NCI-H146 (cell line): ENCODE measurements at regions not wholly inside any gene's neighbourhood (a gene's known extent, or its start where the extent isn't known, plus 50 kb on each side); places are given as distances from the start of the nearest gene placed in this dataset.

ENCODE experiments used
- DNase-seq: peaks from one replicate; lab custom pipeline; 2025; lab: John Stamatoyannopoulos, UW

DNA sequence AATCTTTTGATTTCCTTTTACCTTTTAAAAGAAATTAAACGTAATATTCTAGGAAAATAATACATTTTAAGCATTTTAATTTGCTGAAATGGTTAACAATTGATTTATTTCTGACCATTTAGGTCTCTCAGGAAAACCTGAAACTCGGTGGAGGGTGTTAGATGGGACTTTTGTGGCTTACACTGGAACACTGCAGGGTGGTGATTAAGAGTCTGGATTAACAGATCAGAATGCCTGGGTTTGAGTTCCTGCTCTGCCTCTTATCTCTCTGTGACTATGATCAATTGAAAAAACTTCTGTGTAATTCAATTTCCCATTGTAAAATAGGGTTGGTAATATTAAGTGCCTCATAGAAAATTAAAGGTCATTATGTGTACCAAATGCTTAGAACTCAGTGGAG lies 168.7 kb downstream of the UBE2E3 start:
- DNase-seq: no peak

DNA sequence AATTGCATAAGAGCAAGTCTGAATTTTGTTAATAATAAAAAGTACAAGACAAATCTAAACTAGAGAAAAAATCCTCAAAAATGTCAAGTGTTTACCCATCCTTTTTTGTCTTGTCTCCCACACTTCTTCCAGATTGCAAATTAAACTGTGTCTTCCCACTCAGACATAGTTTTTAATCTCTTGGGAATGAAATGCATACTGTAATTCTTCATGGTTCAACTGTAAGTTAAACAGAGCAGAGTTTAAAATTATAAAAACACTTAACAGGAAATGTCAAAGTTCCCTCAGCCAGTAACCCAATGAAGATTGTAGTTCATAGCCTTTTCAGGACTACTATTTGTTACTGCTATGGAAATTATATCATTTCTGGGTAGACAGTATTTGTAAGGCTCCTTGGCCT lies 171.8 kb downstream of the UBE2E3 start:
- no peak for DNase-seq

DNA sequence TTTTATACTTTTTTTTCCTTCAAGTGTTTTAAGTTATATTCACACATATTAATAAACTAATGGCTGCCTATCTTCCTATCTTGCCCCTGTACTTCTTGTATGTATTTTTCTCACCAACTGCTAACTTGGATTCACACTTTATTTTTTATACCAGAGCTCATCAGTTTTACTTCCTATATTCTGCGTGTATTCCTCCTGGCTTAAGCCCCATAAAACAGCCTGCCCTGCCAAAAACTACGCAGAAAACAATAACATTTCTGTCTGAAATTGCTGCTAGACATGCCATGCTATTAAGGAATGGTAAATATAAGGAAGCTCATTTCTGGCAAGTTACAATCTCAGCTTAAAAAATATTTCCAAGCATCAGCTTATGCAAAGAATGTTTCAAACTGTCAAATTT lies 172.3 kb downstream of the UBE2E3 start:
- DNase-seq: no peak

DNA sequence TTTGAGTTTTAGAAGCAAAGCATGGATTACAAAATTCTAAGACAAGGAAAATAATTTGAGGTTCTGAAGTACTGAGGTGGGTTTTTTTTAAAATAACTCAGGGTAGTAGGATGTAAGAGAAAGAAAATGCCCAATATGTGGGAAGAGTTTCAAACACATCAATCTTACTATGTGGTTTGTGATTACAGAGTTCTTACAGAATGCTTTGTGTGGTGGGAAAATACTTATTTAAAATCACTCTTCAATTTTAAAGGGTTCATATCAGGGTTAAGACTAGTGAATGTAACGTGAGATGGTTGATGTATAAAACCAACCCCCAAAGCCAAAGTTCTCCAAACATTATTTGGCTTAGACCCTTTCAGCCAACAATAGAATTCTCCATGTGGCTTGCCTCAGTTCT lies 173.5 kb downstream of the UBE2E3 start:
- no peak for DNase-seq

DNA sequence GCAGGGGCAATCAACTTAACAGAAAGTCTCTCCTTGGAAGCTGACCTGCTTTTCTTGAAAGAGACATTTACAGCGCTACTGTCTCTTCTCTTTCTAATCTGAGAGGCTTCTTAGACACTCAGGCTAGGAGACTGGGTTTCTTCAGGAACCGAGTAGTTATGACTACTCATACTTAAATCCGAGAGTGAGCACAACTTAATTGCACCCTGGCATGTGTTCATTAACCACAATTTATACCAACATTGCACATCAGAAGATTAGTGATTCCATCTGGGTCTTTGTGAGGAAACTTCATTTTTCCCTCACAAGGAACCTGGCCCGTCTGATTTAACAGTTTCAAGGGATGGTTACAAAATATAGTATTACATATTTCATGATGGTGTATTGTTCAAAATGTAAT lies 176.9 kb downstream of the UBE2E3 start:
- no peak for DNase-seq

DNA sequence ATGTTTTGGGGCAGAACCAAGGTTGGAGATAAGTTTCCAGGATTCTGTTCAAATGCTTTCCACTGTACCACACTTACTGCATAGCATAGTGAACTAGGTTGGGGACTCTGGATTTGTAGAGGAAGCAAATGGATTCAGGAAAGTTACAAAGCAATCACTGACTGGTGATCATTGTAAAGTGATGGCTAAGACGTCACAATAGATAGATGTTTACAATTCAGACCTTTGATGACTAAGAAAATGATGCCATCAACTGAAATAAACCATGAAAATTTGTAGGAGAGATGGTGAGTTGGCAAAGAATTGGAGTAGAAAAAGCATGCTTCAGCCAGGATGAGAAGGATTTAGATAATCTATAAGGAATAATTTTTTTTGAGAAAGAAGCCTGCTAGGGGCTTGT lies 178.0 kb downstream of the UBE2E3 start:
- no peak for DNase-seq

DNA sequence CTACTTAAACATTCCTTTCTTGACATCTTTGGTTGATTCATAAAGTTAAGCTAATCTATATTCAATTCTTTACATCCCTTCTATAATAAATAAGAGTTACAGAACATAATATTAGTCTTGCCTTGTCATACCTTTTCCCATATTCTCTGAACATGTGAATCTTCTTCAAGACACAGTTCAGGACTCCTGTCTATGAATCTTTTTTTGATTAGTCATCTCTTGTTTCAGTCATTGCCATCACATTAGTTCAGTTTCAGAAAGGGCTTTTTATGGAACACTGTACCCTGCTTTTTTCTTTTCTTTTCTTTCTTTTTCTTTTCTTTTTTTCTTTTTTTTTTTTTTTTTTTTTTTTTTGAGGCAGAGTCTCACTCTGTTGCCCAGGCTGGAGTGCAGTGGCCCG lies 181.2 kb downstream of the UBE2E3 start:
- no peak for DNase-seq

DNA sequence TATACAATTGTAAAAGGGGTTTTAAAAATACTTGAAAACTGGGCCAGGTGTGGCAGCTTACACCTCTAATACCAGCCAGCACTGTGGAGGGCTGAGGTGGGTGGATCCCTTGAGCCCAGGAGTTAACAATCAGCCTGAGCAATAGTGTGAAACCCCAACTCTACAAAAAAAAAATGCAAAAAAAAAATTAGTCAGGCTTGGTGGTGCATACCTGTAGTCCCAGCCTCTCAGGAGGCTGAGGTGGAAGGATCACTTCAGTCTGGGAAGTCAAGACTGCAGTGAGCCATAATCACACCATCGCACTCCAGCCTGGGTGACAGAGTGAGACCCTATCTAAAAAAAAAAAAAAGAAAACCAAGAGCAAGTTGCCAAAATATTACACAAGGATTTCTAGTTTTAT lies 182.7 kb downstream of the UBE2E3 start:
- DNase-seq: no peak

DNA sequence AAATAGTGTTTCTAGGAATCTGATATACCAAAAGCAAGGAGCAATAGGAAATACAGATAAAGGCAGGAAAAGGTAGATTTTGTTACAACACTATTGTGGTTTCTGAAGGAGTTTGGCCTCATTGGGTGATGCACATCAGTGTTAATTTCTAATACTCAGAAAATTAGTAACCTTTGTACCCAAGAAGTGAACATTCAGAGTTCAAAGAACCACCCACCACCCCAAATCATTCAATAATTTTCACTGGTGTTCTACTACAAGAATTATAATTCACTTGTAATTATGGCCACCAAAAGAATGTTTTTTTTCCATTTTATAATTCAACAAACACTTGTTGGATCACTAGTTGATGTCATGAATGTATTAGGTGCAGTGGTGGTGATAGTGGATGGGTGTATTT lies 183.3 kb downstream of the UBE2E3 start:
- no peak for DNase-seq

DNA sequence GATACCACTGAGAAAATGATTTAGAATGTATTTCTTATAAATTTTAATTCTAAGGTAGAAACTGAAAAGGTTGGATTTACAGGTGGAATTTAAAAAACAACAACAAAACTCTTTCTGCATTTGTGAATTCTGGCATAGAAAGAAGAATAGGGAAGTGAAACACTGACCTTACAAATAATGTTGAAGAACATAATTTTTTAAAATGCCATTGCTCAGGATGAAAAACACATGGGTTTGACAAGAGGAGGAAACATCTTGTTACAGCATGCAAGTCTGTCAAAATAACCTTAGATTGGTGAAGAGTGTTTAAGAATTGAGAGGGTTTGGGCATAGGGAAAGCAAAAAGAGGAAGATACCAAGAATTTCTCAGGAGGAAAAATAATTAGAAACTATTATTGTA lies 184.3 kb downstream of the UBE2E3 start:
- DNase-seq: no peak

DNA sequence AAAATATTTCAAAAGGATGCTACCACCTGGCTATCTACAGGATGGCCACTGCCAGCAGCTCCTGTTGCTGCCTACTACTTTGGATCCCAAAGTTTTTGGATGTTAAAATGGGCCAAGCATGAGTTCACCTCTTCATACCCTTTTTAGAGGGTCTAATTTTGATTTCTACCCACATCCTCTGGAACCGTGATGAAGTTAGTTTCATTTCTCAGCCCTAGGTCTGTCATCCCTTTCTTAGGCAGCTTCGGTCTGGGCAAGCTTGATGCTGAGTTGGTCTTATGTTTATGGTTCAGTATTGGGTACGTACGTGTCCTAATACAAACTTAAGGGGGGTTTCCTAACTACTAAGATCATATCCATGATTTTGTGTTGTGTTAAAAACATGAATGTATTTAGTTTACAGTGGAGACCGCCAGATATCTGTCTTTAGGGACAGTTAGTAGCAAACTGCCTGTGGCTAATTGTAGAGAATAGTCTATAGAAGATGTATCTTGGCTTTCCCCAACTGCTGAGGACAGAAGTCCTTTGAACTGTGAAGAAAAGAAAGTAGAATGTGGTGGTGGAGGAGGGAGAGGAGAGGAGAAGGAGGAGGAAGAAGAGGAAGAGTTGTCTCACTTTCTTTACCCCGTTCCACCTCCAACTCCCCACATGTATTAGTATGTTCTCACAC lies 184.9 kb downstream of the UBE2E3 start:
- no peak for DNase-seq

DNA sequence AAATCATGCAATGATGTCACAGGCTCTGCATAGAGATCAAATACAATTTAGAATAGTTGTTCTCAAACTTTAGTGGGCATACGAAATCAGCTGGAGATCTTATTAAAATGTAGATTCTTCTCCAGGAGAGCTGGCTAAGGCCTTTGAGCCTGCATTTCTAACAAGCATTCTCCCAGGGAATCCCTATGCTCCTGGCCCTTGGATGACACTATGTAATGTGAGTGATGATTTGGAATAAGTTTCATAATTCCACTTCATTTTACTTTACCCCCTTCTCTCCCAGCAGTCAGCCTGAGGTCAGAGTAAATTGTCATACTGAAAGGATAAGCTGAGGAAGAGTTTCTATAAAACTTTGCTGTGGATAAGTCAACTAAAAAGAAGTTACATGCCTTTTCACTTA lies 189.1 kb downstream of the UBE2E3 start:
- DNase-seq: no peak

DNA sequence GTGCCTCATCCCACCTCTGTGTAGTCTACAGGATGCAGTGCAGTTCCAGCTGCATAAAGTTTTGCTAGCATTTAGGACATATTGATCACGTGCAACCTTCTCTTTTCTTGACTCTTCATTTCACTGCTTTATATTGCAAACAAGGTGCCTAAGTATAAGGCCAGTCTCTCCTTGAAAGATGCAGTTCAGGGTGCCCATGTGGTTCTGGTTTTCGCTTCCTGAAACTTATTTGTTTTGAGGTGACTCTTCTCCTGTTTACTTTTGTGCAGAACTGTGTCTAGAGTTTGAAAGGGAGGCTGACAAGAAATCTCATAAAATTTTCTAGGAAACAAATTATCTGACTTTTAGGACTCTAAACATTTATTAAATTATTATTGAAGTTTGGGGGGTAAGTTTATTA lies 189.9 kb downstream of the UBE2E3 start:
- no peak for DNase-seq

DNA sequence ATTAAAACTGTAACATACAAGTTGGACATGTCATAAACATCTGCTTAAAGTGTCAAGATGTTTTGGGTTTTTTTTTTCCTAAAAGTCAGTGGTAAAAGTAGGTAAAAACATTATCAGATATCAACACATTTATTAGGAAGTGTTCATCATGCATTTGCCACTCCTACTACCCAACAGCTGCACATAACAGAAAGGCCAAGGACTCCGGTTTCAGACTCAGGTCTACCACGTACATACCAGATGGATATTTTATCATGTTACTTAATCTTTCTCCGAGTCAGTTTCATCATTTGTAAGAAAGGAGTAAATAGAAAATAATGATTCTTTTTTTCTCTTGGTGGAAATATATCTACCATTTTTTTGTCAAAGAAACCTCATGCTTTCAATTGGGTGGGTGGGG lies 192.3 kb downstream of the UBE2E3 start:
- DNase-seq: no peak

DNA sequence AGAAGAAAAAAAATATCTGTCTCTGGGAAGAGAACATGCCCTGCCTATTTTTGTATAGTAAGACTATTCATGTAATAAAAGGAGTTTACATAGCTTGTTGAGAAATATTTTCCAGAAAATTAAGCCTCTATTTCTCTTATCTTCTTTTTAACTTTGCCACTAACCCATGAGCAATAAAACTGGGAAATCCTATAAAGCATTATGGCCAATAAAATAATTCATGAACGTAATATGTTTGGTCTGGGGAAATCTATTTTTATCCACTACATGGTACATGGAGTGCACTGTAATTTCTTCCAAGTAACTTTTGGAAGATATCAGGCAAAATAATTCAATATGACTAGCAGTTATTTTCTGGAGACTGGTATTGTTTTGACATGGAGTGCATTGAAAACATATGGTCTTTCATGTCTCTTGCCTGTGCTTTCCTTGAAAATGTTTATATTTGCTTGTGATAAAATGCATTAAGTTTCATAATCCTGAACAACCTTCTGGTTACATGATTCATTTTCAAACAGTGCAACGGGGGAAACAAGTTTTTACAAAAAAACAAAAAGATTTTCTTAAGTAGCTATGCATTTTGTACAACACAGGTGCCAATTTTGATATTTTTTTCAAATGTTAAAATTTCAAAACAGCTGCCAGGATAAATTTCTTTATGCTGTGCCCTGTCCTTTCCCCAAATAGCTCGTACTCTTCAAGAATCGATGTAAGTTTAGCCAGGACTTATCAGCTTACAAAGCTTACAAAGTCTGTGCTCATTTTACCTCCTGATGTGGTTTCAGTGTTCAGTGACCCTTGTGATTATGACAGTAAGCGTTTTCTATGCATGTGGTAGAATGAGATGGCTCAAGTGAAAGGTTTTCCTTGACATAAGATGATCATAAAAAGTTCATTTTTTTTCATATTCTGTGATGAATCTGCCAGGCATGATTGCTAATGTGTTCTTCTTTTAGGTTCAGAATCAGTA lies 194.5 kb downstream of the UBE2E3 start:
- no peak for DNase-seq

DNA sequence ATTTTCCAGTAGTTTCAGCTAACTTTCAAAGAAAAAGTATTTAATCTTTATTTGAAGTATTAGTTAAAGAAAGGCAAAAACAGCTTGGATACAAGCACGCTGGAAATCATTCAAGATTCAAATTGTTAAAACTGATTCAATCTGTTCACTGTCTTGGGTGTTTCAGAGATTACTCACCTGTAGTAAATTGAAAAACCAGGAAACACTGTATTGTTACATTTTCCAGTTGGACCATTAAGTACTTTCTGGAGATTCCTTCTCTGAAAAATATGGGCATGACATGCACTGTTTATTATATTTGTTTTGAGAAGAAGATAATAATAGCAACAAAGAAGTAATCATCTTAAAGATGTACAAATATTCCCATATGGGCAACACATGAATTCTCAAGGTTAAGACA lies 196.1 kb downstream of the UBE2E3 start:
- no peak for DNase-seq

DNA sequence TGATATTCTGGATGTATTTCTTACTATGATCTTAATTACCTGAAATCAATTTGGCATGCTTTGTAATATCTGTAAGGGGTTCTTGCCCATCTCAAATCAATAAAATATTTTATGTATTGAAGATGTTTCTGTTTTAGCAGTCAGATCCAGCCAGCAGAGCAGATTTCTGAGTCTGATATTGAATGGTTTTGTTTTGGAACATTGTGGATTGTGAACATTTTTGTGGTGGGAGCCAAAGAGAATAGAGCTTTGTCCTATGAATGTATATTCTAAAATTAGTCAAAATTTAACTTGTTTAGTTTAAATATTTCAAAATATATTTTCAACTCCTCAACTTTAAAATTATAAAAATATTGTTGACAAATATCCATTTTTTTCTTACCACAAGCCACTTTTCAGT lies 197.0 kb downstream of the UBE2E3 start:
- DNase-seq: no peak

DNA sequence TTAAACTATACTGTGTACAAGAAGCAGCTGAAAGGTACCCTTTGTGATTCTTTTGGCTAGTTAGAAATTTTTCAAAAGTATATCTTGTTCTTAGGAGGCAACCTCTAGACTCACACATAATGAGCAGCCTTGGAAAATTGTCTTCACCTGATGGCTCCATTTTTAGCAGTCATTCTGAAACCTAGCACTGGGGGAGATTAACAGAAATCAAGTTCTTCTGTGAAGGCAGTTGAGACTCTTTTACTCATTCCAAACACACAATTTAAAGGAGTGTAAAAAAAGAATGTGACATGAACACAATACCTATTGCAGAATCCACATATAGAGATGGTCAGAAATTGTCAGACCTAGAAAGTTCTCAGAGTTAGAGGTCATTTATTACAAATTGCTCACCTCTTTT lies 197.7 kb downstream of the UBE2E3 start:
- no peak for DNase-seq

DNA sequence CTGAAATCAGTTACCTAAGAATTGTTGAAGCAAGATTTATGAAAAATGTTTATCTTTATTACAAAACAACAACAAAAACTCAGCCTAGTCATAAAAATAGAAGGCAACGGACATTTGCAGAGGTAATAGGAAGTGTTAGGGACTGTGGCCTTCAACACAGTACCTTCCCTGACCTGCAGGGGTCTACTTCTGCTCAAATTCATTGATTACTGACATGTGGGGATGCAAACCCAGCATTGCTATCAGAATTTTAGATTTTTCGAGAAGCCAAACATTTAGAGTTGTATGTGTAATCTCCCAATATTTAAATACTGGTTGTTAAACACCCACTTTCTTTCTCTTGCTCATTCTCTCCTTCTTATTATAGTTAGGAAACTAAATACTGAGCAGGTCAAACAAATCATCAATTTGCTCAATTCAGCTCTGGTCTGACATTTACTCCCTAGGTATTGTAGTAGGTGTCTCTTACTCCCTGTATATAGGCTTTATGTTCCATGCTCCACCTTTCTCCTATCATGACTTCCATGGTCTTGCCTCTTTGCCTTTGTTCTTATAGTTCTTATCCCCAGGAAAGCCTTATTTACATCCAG lies 198.5 kb downstream of the UBE2E3 start:
- no peak for DNase-seq

DNA sequence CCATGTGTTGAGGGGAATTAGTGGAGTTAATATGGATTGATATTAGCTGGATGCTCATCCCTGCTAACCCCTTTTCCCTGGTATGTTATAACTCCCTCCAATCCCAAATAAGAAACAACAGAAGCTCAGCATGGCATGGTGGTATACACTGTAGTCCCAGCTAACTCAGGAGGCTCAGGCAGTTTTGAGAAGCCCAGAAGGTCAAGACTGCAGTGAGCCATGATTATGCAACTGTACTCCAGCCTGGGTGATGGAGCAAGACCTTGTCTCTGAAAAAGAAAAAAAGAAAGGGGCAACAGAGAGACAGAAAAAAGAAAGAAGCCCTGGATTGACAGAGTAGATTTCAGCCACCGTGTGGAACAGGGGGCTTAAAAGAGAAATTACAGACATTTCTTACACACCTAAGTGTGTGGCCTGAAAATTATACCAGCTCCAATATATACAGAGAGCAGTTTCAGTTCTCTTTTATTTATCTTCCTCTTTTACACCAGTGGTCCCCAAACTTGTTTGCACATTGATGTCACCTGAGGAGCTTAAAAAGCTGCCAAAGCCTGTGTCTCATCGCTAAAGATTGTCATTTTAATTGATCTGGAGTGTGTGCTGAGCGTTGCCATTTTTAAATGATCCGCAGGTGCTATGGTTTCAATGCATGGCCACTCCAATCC lies 203.6 kb downstream of the UBE2E3 start:
- DNase-seq: no peak

DNA sequence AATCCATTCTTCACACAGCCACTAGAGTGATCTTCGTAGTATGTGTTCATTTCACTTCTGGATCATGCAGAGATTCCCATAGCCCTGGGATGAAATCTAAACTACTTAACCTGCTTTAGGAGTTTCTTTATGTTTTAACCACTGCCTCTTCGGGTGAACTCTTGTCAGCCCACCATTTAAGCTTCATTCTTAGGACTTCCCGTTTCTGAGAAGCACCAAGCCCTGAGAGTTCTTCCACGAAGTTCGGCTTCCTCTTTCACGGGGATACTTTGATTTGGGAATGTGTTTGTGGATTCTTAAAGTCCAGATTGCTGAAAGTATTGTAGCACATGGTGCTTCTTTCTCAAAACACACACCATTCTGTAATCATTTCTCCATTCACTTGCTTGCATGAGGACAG lies 205.0 kb downstream of the UBE2E3 start:
- DNase-seq: no peak

DNA sequence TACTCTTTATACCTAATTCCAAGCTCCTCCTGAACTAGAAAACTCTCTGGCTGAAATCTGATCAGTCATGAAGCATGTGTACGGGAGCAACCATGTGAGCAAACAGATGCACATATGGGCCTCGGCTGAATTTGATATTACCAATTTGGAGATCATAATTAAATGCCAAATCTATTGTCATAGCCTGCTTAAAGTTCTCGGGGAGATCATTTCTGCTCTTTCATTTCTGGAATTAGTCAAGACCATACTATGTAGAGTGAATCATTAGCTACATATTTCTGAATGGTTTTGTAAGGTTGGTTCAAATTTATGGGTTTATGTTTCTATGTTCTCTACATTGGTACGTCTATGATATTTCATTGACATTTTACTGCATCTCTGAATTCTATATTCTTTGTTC lies 205.5 kb downstream of the UBE2E3 start:
- DNase-seq: no peak

DNA sequence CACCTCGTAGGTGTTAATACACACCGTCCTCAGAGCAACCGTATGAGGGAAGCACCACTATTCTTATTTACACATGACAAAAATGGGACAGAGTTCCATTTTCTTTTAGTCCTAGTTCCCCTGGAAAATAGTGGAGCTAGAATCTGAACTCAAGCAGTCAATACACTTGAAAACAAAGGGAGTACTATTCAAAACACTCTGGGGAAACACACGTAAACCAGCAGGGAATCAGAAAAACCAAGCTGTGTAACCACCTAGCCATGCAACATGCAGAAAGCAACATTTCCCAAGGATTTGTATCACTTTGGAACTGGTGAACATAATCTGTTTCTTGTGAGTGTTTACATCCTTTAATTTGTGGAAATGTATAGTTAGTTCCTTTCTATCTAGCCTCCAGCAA lies 208.2 kb downstream of the UBE2E3 start:
- peak; percentile 10 for DNase-seq
